B cell (primary cell): ENCODE measurements at regions not wholly inside any gene's neighbourhood (a gene's known extent, or its start where the extent isn't known, plus 50 kb on each side); places are given as distances from the start of the nearest gene placed in this dataset.

Experiments used
- EZH2 ChIP-seq: IDR thresholded peaks from 2 replicates; pipeline ENCODE4 v1.6.1; 2012; ENCODE audit warnings: borderline replicate concordance, low read depth, mild to moderate bottlenecking, moderate library complexity, low read length; ENCODE audit not compliant: insufficient read depth, poor library complexity, severe bottlenecking
- TF ChIP-seq, protein P1 (sequence below): fragments of 200-600 bp; IDR thresholded peaks from one replicate; pipeline ENCODE4 v1.8.0; 2022; ENCODE audit warnings: antibody characterized with exemption, mild to moderate bottlenecking

DNA sequence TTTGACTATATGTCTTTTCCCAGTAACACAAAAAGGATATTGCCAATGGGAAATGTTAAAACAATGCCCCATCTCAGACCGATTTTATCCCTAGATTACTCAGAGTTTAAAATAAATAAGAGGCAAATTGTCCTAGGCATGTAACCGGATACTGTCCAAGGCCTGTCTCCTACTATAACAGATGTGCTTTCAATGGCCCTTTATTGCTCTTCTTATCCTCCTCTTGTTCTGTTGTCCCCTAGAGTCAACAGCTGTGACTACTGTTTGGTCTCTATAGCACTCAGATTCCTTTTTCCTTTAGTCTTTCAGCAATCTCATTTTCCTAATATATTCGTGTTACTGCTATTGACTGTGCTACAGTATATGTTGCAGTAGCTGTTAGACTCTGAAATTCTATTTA, 66.8 kb upstream of the PLS3 start:
- TF ChIP-seq, protein P1, sequence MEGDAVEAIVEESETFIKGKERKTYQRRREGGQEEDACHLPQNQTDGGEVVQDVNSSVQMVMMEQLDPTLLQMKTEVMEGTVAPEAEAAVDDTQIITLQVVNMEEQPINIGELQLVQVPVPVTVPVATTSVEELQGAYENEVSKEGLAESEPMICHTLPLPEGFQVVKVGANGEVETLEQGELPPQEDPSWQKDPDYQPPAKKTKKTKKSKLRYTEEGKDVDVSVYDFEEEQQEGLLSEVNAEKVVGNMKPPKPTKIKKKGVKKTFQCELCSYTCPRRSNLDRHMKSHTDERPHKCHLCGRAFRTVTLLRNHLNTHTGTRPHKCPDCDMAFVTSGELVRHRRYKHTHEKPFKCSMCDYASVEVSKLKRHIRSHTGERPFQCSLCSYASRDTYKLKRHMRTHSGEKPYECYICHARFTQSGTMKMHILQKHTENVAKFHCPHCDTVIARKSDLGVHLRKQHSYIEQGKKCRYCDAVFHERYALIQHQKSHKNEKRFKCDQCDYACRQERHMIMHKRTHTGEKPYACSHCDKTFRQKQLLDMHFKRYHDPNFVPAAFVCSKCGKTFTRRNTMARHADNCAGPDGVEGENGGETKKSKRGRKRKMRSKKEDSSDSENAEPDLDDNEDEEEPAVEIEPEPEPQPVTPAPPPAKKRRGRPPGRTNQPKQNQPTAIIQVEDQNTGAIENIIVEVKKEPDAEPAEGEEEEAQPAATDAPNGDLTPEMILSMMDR: no peak
- no peak for TF ChIP-seq EZH2
